BLaER1 (cell line): ENCODE measurements at regions not wholly inside any gene's neighbourhood (a gene's known extent, or its start where the extent isn't known, plus 50 kb on each side); places are given as distances from the start of the nearest gene placed in this dataset.

Experiments
- H3K27ac ChIP-seq: shearing (Covaris generic); formaldehyde crosslinking; 2 replicates; pipeline ENCODE4 v1.8.1; 2022
- H3K27me3 ChIP-seq: shearing (Covaris generic); formaldehyde crosslinking; 2 replicates; pipeline ENCODE4 v1.8.1; 2022
- H3K36me3 ChIP-seq: shearing (Covaris generic); formaldehyde crosslinking; 2 replicates; pipeline ENCODE4 v1.8.1; 2022
- H3K4me1 ChIP-seq: shearing (Covaris generic); formaldehyde crosslinking; 2 replicates; pipeline ENCODE4 v1.8.1; 2022
- H3K4me2 ChIP-seq: shearing (Covaris generic); formaldehyde crosslinking; 2 replicates; pipeline ENCODE4 v1.8.1; 2022
- H3K4me3 ChIP-seq: shearing (Covaris generic); formaldehyde crosslinking; 2 replicates; pipeline ENCODE4 v1.8.1; 2022
- H3K9ac ChIP-seq: shearing (Covaris generic); formaldehyde crosslinking; 2 replicates; pipeline ENCODE4 v1.8.1; 2022
- H3K9me3 ChIP-seq: shearing (Covaris generic); formaldehyde crosslinking; 2 replicates; pipeline ENCODE4 v1.8.1; 2022
- H4K20me1 ChIP-seq: shearing (Covaris generic); formaldehyde crosslinking; 2 replicates; pipeline ENCODE4 v1.8.1; 2022
- Cebpa-rat ChIP-seq: shearing (Covaris generic); IDR thresholded peaks from 2 replicates; pipeline ENCODE4 v1.8.1; 2022

- Histone ChIP-seq H3K9me3 (no peaks in the 10 kb centered on the region; the same call in 1 of the 2 replicates), H3K9ac (no peak overlapping the region), H4K20me1 (no peaks in the 10 kb centered on the region), H3K27me3 (no peaks in the 10 kb centered on the region), H3K4me2 (peak overlapping the region; percentile 12; the same call in 1 of the 2 replicates), H3K36me3 (0 out of 2 replicates have a peak, but pooled peaks cover 5% of the 10 kb centered on the region), H3K4me1 (peaks cover 17% of the 10 kb centered on the region), H3K27ac (0 out of 2 replicates have a peak overlapping the region, but pooled peaks have one; percentile 9), H3K4me3 (no peak overlapping the region)
- TF ChIP-seq Cebpa-rat, result no peak
Measured at GRCh38 chr21:31509194-31510017, 150.1 kb upstream of the SOD1 start.

GRCh38 chr21:31505975-31506374, 153.5 kb upstream of the SOD1 start:
- Histone ChIP-seq H3K9ac (no peak overlapping the region), H3K9me3 (no peaks in the 10 kb centered on the region; the same call in 1 of the 2 replicates), H3K27ac (no peak overlapping the region), H3K4me3 (no peak overlapping the region), H3K4me1 (peaks cover 27% of the 10 kb centered on the region), H4K20me1 (no peaks in the 10 kb centered on the region), H3K36me3 (0 out of 2 replicates have a peak, but pooled peaks cover 5% of the 10 kb centered on the region), H3K4me2 (no peak overlapping the region), H3K27me3 (no peaks in the 10 kb centered on the region)
- TF ChIP-seq Cebpa-rat, result no peak

GRCh38 chr21:31503939-31504338, 155.6 kb upstream of the SOD1 start:
- Histone ChIP-seq H3K4me2 (no peak overlapping the region), H3K27ac (no peak overlapping the region), H4K20me1 (no peaks in the 10 kb centered on the region), H3K9me3 (no peaks in the 10 kb centered on the region; the same call in 1 of the 2 replicates), H3K27me3 (no peaks in the 10 kb centered on the region), H3K4me3 (no peak overlapping the region), H3K9ac (no peak overlapping the region), H3K36me3 (0 out of 2 replicates have a peak, but pooled peaks cover 7% of the 10 kb centered on the region), H3K4me1 (peaks cover 10% of the 10 kb centered on the region)
- no peak for TF ChIP-seq Cebpa-rat

GRCh38 chr21:31503467-31503866, 156.0 kb upstream of the SOD1 start:
- Histone ChIP-seq H3K9ac (no peak overlapping the region), H3K4me2 (no peak overlapping the region), H4K20me1 (no peaks in the 10 kb centered on the region), H3K27me3 (no peaks in the 10 kb centered on the region), H3K36me3 (0 out of 2 replicates have a peak, but pooled peaks cover 7% of the 10 kb centered on the region), H3K4me1 (peaks cover 10% of the 10 kb centered on the region), H3K27ac (no peak overlapping the region), H3K4me3 (no peak overlapping the region), H3K9me3 (no peaks in the 10 kb centered on the region; the same call in 1 of the 2 replicates)
- no peak for TF ChIP-seq Cebpa-rat

- H3K4me2 ChIP-seq, result no peak overlapping the region
- H3K4me3 ChIP-seq, result no peak overlapping the region
- H3K36me3 ChIP-seq, result 0 out of 2 replicates have a peak, but pooled peaks cover 7% of the 10 kb centered on the region
- no peaks in the 10 kb centered on the region; the same call in 1 of the 2 replicates for H3K9me3 ChIP-seq
- H3K9ac ChIP-seq, result no peak overlapping the region
- no peak overlapping the region for H3K27ac ChIP-seq
- no peaks in the 10 kb centered on the region for H3K27me3 ChIP-seq
- H4K20me1 ChIP-seq, result no peaks in the 10 kb centered on the region
- H3K4me1 ChIP-seq, result peaks cover 18% of the 10 kb centered on the region
- no peak for TF ChIP-seq Cebpa-rat
Measured at GRCh38 chr21:31502537-31503143, 156.9 kb upstream of the SOD1 start.

GRCh38 chr21:31501926-31502325, 157.6 kb upstream of the SOD1 start:
- H4K20me1 ChIP-seq, result no peaks in the 10 kb centered on the region
- H3K27ac ChIP-seq, result no peak overlapping the region
- no peak overlapping the region for H3K4me2 ChIP-seq
- no peak overlapping the region for H3K9ac ChIP-seq
- H3K4me3 ChIP-seq, result no peak overlapping the region
- H3K9me3 ChIP-seq, result no peaks in the 10 kb centered on the region; the same call in 1 of the 2 replicates
- H3K27me3 ChIP-seq, result no peaks in the 10 kb centered on the region
- 0 out of 2 replicates have a peak, but pooled peaks cover 7% of the 10 kb centered on the region for H3K36me3 ChIP-seq
- TF ChIP-seq Cebpa-rat, result no peak
- H3K4me1 ChIP-seq, result peaks cover 19% of the 10 kb centered on the region

GRCh38 chr21:31500982-31501381, 156.9 kb upstream of the TIAM1 start:
- Histone ChIP-seq H3K9me3 (no peaks in the 10 kb centered on the region; the same call in 1 of the 2 replicates), H3K9ac (no peak overlapping the region), H3K36me3 (0 out of 2 replicates have a peak, but pooled peaks cover 7% of the 10 kb centered on the region), H3K4me1 (peaks cover 19% of the 10 kb centered on the region), H3K27ac (no peak overlapping the region), H3K4me2 (no peak overlapping the region), H4K20me1 (no peaks in the 10 kb centered on the region), H3K27me3 (no peaks in the 10 kb centered on the region), H3K4me3 (no peak overlapping the region)
- TF ChIP-seq Cebpa-rat, result no peak

GRCh38 chr21:31500071-31500470, 156.0 kb upstream of the TIAM1 start:
- H4K20me1 ChIP-seq, result no peaks in the 10 kb centered on the region
- H3K9me3 ChIP-seq, result no peaks in the 10 kb centered on the region; the same call in 1 of the 2 replicates
- H3K36me3 ChIP-seq, result 0 out of 2 replicates have a peak, but pooled peaks cover 7% of the 10 kb centered on the region
- no peaks in the 10 kb centered on the region for H3K27me3 ChIP-seq
- TF ChIP-seq Cebpa-rat, result no peak
- H3K4me2 ChIP-seq, result no peak overlapping the region
- H3K9ac ChIP-seq, result no peak overlapping the region
- H3K4me1 ChIP-seq, result peaks cover 19% of the 10 kb centered on the region
- no peak overlapping the region for H3K27ac ChIP-seq
- H3K4me3 ChIP-seq, result no peak overlapping the region

- Histone ChIP-seq H3K4me3 (no peak overlapping the region), H3K9ac (no peak overlapping the region), H3K27ac (no peak overlapping the region), H4K20me1 (no peaks in the 10 kb centered on the region), H3K4me1 (peaks cover 19% of the 10 kb centered on the region), H3K36me3 (0 out of 2 replicates have a peak, but pooled peaks cover 7% of the 10 kb centered on the region), H3K4me2 (no peak overlapping the region), H3K27me3 (no peaks in the 10 kb centered on the region), H3K9me3 (no peaks in the 10 kb centered on the region)
- TF ChIP-seq Cebpa-rat, result no peak
Measured at GRCh38 chr21:31498985-31499384, 154.9 kb upstream of the TIAM1 start.

GRCh38 chr21:31497914-31498313, 153.9 kb upstream of the TIAM1 start:
- H3K4me2 ChIP-seq, result 0 out of 2 replicates have a peak overlapping the region, but pooled peaks have one; percentile 2
- no peak overlapping the region for H3K9ac ChIP-seq
- no peaks in the 10 kb centered on the region for H3K27me3 ChIP-seq
- TF ChIP-seq Cebpa-rat, result no peak
- peaks cover 18% of the 10 kb centered on the region for H3K4me1 ChIP-seq
- no peaks in the 10 kb centered on the region for H3K9me3 ChIP-seq
- H4K20me1 ChIP-seq, result no peaks in the 10 kb centered on the region
- no peak overlapping the region for H3K4me3 ChIP-seq
- no peak overlapping the region for H3K27ac ChIP-seq
- 0 out of 2 replicates have a peak, but pooled peaks cover 7% of the 10 kb centered on the region for H3K36me3 ChIP-seq
